Gastroesophageal sphincter (tissue), 4 donors: ENCODE measurements at regions not wholly inside any gene's neighbourhood (a gene's known extent, or its start where the extent isn't known, plus 50 kb on each side); places are given as distances from the start of the nearest gene placed in this dataset.

Source experiments
- ATAC-seq: fragments of 150-250 bp; one replicate; pipeline ENCODE4 v1.9.1; 2016; ENCODE audit warnings: mild to moderate bottlenecking, moderate library complexity
- H3K27ac ChIP-seq, 4 donors: fragments of 200-600 bp; sonication (generic) in 3 of 4; 1 replicate in 3 of 4; 2 replicates in 1 of 4; pipeline ENCODE4 v1.5.1; 2016 to 2019
- H3K27me3 ChIP-seq: fragments of 200-600 bp; sonication (generic); one replicate; pipeline ENCODE4 v1.5.1; 2019
- H3K36me3 ChIP-seq, 2 donors: fragments of 200-600 bp; sonication (generic); one replicate each; pipeline ENCODE4 v1.5.1; 2019; ENCODE audit warnings: control low read depth in 1 of 2
- H3K4me1 ChIP-seq, 3 donors: fragments of 200-600 bp; sonication (generic); 1 replicate in 2 of 3; 2 replicates in 1 of 3; pipeline ENCODE4 v1.5.1; 2016 to 2019; ENCODE audit warnings: control low read depth in 2 of 3
- H3K4me3 ChIP-seq, 2 donors: fragments of 200-600 bp; sonication (generic); one replicate each; pipeline ENCODE4 v1.5.1; 2019; ENCODE audit warnings: mild to moderate bottlenecking in 1 of 2, moderate library complexity in 1 of 2
- H3K9me3 ChIP-seq, 3 donors: fragments of 200-600 bp; sonication (generic); one replicate each; pipeline ENCODE4 v1.5.1; 2017 to 2019; ENCODE audit warnings: control low read depth in 2 of 3
- EP300 ChIP-seq: sonication (generic); formaldehyde crosslinking; IDR thresholded peaks from one replicate; pipeline ENCODE4 v1.6.1; 2017; ENCODE audit warnings: antibody characterized with exemption, mild to moderate bottlenecking
- POLR2A ChIP-seq, 2 donors: fragments of 450-650 bp; IDR thresholded peaks; one replicate each; pipeline ENCODE4 v1.6.1; 2017; ENCODE audit warnings: antibody characterized with exemption in 2 of 2, mild to moderate bottlenecking in 2 of 2, moderate library complexity in 1 of 2
- POLR2AphosphoS5 ChIP-seq: sonication (generic); formaldehyde crosslinking; IDR thresholded peaks from one replicate; pipeline ENCODE4 v1.6.1; 2017; ENCODE audit warnings: antibody characterized with exemption
- WGBS, 2 donors: methylation state at CpG; one replicate each; pipeline ENCODE4 v1.1.5; 2018; ENCODE audit warnings: low coverage in 1 of 2; 5-methylcytosine and 5-hydroxymethylcytosine counted together
- TF ChIP-seq, protein P1 (sequence below), 4 experiments: fragments of 200-600 bp in 2 of 4; fragments of 450-650 bp in 2 of 4; sonication (generic) in 1 of 4; IDR thresholded peaks; one replicate each; pipeline ENCODE4 v1.5.1; 2017 to 2019; ENCODE audit warnings: antibody characterized with exemption in 4 of 4, mild to moderate bottlenecking in 2 of 4, moderate library complexity in 2 of 4

DNA sequence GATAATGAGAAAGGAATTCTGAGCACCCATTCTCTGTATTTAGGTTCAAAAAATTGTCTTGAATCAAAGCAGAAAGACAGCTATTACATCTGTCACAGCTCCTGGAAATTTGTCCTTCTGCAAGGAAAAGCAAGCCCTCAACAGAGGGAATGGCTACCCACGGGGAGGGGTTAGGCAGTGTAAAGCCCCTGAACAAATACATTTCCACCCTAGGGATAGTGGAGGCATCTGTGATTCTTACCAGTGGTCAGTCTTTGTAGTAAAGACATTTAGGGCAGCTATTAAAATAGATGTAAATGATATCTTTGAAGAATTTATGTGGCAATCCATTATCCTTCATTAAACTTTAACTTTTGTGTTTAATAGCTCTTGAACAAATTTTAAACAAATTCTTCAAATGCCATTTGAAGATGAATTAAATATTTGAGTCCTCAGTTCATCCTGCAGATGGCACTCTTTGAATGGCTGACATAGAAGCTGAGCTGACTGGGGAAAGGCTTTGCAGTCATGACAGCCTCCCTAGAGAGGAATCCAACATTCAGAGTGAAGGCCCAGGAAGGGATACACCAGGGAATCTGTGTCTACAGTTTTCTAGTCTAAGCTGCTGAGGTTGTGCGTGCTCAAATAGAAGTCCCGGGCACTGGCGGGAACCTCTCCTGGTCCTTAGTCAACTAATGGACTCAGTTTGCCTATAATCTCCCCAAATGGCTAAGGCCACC, 359.7 kb upstream of the ROPN1 start:
- no peaks in the 10 kb centered on the region for H3K27me3 ChIP-seq
- TF ChIP-seq POLR2A (IDR thresholded peaks at IDR 0.05) (no peak), POLR2AphosphoS5 (no peak)
- TF ChIP-seq, protein P1, sequence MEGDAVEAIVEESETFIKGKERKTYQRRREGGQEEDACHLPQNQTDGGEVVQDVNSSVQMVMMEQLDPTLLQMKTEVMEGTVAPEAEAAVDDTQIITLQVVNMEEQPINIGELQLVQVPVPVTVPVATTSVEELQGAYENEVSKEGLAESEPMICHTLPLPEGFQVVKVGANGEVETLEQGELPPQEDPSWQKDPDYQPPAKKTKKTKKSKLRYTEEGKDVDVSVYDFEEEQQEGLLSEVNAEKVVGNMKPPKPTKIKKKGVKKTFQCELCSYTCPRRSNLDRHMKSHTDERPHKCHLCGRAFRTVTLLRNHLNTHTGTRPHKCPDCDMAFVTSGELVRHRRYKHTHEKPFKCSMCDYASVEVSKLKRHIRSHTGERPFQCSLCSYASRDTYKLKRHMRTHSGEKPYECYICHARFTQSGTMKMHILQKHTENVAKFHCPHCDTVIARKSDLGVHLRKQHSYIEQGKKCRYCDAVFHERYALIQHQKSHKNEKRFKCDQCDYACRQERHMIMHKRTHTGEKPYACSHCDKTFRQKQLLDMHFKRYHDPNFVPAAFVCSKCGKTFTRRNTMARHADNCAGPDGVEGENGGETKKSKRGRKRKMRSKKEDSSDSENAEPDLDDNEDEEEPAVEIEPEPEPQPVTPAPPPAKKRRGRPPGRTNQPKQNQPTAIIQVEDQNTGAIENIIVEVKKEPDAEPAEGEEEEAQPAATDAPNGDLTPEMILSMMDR (IDR thresholded peaks at IDR 0.05) = peak; percentile 31 to 76 (median 63)
- 57 to 87% methylated on average over 3 to 4 of the region's 4 CpGs for WGBS, 2 donors
- no peaks in the 10 kb centered on the region for H3K36me3 ChIP-seq
- H3K4me3 ChIP-seq = no peak overlapping the region
- ATAC-seq = peak; percentile 76
- peak overlapping the region in 3 of 4 donors; percentile 33 to 75 (median 53) for H3K27ac ChIP-seq
- no peaks in the 10 kb centered on the region for H3K9me3 ChIP-seq
- peaks cover 0 to 5% (median 0%) of the 10 kb centered on the region in 3 donors for H3K4me1 ChIP-seq

GRCh38 chr3:124352149-124352539, 360.2 kb upstream of the ROPN1 start:
- Histone ChIP-seq H3K9me3 (no peaks in the 10 kb centered on the region), H3K27ac (peak overlapping the region in 3 of 4 donors; percentile 33 to 75 (median 53)), H3K4me1 (peaks cover 0 to 5% (median 0%) of the 10 kb centered on the region in 3 donors), H3K27me3 (no peaks in the 10 kb centered on the region), H3K36me3 (no peaks in the 10 kb centered on the region), H3K4me3 (no peak overlapping the region)
- ATAC-seq = no peak
- no peak for TF ChIP-seq POLR2AphosphoS5
- TF ChIP-seq POLR2A (IDR thresholded peaks at IDR 0.05) = no peak
- TF ChIP-seq EP300 = no peak
- TF ChIP-seq, protein P1 (IDR thresholded peaks at IDR 0.05) = no peak
- WGBS, 2 donors = 87 to 92% methylated on average over 3 of the region's 3 CpGs

- H3K4me3 ChIP-seq = no peak overlapping the region
- no peaks in the 10 kb centered on the region for H3K27me3 ChIP-seq
- ATAC-seq = no peak
- no peaks in the 10 kb centered on the region for H3K36me3 ChIP-seq
- H3K27ac ChIP-seq = no peak overlapping the region
- no peaks in the 10 kb centered on the region for H3K9me3 ChIP-seq
- TF ChIP-seq, protein P1 (IDR thresholded peaks at IDR 0.05) = no peak
- TF ChIP-seq EP300 = no peak
- WGBS, 2 donors = 75 to 77% methylated on average over 2 of the region's 2 CpGs
- peaks cover 0 to 5% (median 0%) of the 10 kb centered on the region in 3 donors for H3K4me1 ChIP-seq
These were observed 361.8 kb upstream of the ROPN1 start for GRCh38 chr3:124353691-124354090.

DNA sequence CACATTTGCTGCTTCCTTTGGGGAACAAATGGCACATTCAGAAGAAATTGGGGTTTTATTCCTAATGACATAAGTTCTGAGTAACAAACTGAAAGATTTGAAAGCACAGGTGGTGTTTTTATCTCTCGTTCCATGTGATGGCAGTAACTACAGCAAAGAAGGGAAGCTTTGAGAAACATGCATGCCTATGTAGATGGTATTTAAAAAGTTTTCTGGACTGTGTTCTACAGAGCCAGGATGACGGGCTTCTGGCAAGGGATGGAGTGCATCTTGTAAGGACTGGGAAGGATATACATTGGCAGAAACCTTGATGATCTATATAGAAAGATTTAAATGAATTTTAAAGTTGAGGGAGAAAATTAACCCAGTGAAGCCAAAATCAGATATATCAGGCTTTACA, 362.2 kb upstream of the ROPN1 start:
- Histone ChIP-seq H3K27me3 (no peaks in the 10 kb centered on the region), H3K4me3 (no peak overlapping the region), H3K27ac (no peak overlapping the region), H3K4me1 (peaks cover 0 to 5% (median 0%) of the 10 kb centered on the region in 3 donors), H3K36me3 (no peaks in the 10 kb centered on the region), H3K9me3 (no peaks in the 10 kb centered on the region)
- 29 to 51% methylated on average over 1 to 2 of the region's 2 CpGs for WGBS, 2 donors
- no peak for ATAC-seq
- TF ChIP-seq, protein P1 (IDR thresholded peaks at IDR 0.05) = no peak
- TF ChIP-seq POLR2A (IDR thresholded peaks at IDR 0.05) (no peak), EP300 (no peak), POLR2AphosphoS5 (no peak)

- no peaks in the 10 kb centered on the region for H3K4me1 ChIP-seq
- TF ChIP-seq POLR2A (IDR thresholded peaks at IDR 0.05) (no peak), EP300 (no peak), POLR2AphosphoS5 (no peak)
- TF ChIP-seq, protein P1 (IDR thresholded peaks at IDR 0.05) = no peak
- H3K4me3 ChIP-seq = no peak overlapping the region
- 87 to 95% methylated on average over 3 of the region's 3 CpGs for whole genome bisulfite sequencing, 2 donors
- H3K27ac ChIP-seq = no peak overlapping the region
- ATAC-seq = no peak
- no peaks in the 10 kb centered on the region for H3K9me3 ChIP-seq
- no peaks in the 10 kb centered on the region for H3K27me3 ChIP-seq
- no peaks in the 10 kb centered on the region for H3K36me3 ChIP-seq
These were observed 366.2 kb upstream of the ROPN1 start for GRCh38 chr3:124358156-124358555.
